Upper lobe of left lung (tissue), 4 donors: ENCODE measurements at regions not wholly inside any gene's neighbourhood (a gene's known extent, or its start where the extent isn't known, plus 50 kb on each side); places are given as distances from the start of the nearest gene placed in this dataset.

ENCODE experiments used
- CTCF ChIP-seq, 6 experiments: fragments of 450-650 bp in 4 of 6; fragments of 200-600 bp in 2 of 6; sonication (generic) in 2 of 6; IDR thresholded peaks; one replicate each; pipeline ENCODE4 v1.5.1; 2016 to 2019; ENCODE audit warnings: antibody characterized with exemption in 6 of 6
- EP300 ChIP-seq, 4 donors: sonication (generic); formaldehyde crosslinking; IDR thresholded peaks; one replicate each; pipeline ENCODE4 v1.5.1; 2017; ENCODE audit warnings: antibody characterized with exemption in 4 of 4, control low read depth in 2 of 4
- POLR2A ChIP-seq, 4 donors: fragments of 450-650 bp; IDR thresholded peaks; one replicate each; pipeline ENCODE4 v1.5.1; 2016 to 2017; ENCODE audit warnings: antibody characterized with exemption in 4 of 4, mild to moderate bottlenecking in 2 of 4
- POLR2AphosphoS5 ChIP-seq, 2 donors: sonication (generic); formaldehyde crosslinking; IDR thresholded peaks; one replicate each; pipeline ENCODE4 v1.5.1; 2017; ENCODE audit warnings: antibody characterized with exemption in 2 of 2

- TF ChIP-seq CTCF (IDR thresholded peaks at IDR 0.05) (no peak), EP300 (IDR thresholded peaks at IDR 0.05) (no peak), POLR2AphosphoS5 (IDR thresholded peaks at IDR 0.05) (no peak), POLR2A (IDR thresholded peaks at IDR 0.05) (no peak)
These were observed 130.4 kb upstream of the MIR17HG start for GRCh38 chr13:91216928-91217700.
